Mesendoderm (in vitro differentiated cells): ENCODE measurements at regions not wholly inside any gene's neighbourhood (a gene's known extent, or its start where the extent isn't known, plus 50 kb on each side); places are given as distances from the start of the nearest gene placed in this dataset.
"Not testable (repeated sequence)": the region's sequence is repeated elsewhere in the genome, so short reads cannot be mapped to it uniquely, and the experiment has no call there.

Experiments
- DNase-seq: peaks from one replicate; pipeline ENCODE4 v3.0.0; 2013
- H2AK5ac ChIP-seq: 2 replicates; pipeline ENCODE4 v1.6.1; 2013; ENCODE audit warnings: low read length, inconsistent platforms
- H2BK120ac ChIP-seq: 2 replicates; pipeline ENCODE4 v1.6.1; 2013; ENCODE audit warnings: low read depth, mild to moderate bottlenecking, low read length, moderate library complexity, mixed read lengths
- H2BK15ac ChIP-seq: replicated peaks from 2 replicates; pipeline ENCODE4 v1.6.1; 2013; ENCODE audit warnings: low read depth, mild to moderate bottlenecking, moderate library complexity
- H2BK5ac ChIP-seq: 2 replicates; pipeline ENCODE4 v1.6.1; 2013; ENCODE audit warnings: low read length, inconsistent platforms
- H3K18ac ChIP-seq: 2 replicates; pipeline ENCODE4 v1.6.1; 2013; ENCODE audit warnings: mild to moderate bottlenecking, low read length, mixed read lengths
- H3K23ac ChIP-seq: one replicate; pipeline ENCODE4 v1.6.1; 2013; ENCODE audit warnings: low read length
- H3K27ac ChIP-seq: 2 replicates; pipeline ENCODE4 v1.5.1; 2013; ENCODE audit warnings: low read depth, mild to moderate bottlenecking, inconsistent platforms, low read length, moderate library complexity
- H3K27me3 ChIP-seq: 2 replicates; pipeline ENCODE4 v1.6.1; 2013; ENCODE audit warnings: low read length, control low read depth, mild to moderate bottlenecking, inconsistent platforms; ENCODE audit not compliant: insufficient read depth, poor library complexity
- H3K36me3 ChIP-seq: 2 replicates; pipeline ENCODE4 v1.6.1; 2013; ENCODE audit warnings: low read length, inconsistent platforms; ENCODE audit not compliant: control insufficient read depth, insufficient read depth
- H3K4ac ChIP-seq: one replicate; pipeline ENCODE4 v1.6.1; 2013; ENCODE audit warnings: low read depth, mild to moderate bottlenecking, low read length, moderate library complexity
- H3K4me1 ChIP-seq: 2 replicates; pipeline ENCODE4 v1.6.1; 2013; ENCODE audit warnings: low read depth, low read length, inconsistent platforms; ENCODE audit not compliant: control insufficient read depth
- H3K4me2 ChIP-seq: 2 replicates; pipeline ENCODE4 v1.6.1; 2013; ENCODE audit warnings: low read length
- H3K4me3 ChIP-seq: 2 replicates; pipeline ENCODE4 v1.5.1; 2013; ENCODE audit warnings: mild to moderate bottlenecking, low read length
- H3K56ac ChIP-seq: one replicate; pipeline ENCODE4 v1.6.1; 2013; ENCODE audit warnings: low read length
- H3K79me1 ChIP-seq: 2 replicates; pipeline ENCODE4 v1.6.1; 2013; ENCODE audit warnings: low read length, inconsistent platforms
- H3K79me2 ChIP-seq: 2 replicates; pipeline ENCODE4 v1.6.1; 2013; ENCODE audit warnings: mild to moderate bottlenecking, low read length; ENCODE audit not compliant: control insufficient read depth, insufficient read depth
- H3K9ac ChIP-seq: 2 replicates; pipeline ENCODE4 v1.6.1; 2013; ENCODE audit warnings: low read length, inconsistent platforms
- H4K5ac ChIP-seq: one replicate; pipeline ENCODE4 v1.6.1; 2013; ENCODE audit warnings: low read length
- H4K8ac ChIP-seq: one replicate; pipeline ENCODE4 v1.6.1; 2013; ENCODE audit warnings: low read depth, mild to moderate bottlenecking, control low read depth, low read length, moderate library complexity
- WGBS: extraction: QIAGEN DNeasy Blood & Tissue Kit; methylation state at CpG from one replicate; pipeline ENCODE4 v1.1.7; 2013; ENCODE audit warnings: low lambda C conversion rate, missing lambda C conversion rate; ENCODE audit not compliant: insufficient coverage; ENCODE audit errors: extremely low coverage; 5-methylcytosine and 5-hydroxymethylcytosine counted together

DNA sequence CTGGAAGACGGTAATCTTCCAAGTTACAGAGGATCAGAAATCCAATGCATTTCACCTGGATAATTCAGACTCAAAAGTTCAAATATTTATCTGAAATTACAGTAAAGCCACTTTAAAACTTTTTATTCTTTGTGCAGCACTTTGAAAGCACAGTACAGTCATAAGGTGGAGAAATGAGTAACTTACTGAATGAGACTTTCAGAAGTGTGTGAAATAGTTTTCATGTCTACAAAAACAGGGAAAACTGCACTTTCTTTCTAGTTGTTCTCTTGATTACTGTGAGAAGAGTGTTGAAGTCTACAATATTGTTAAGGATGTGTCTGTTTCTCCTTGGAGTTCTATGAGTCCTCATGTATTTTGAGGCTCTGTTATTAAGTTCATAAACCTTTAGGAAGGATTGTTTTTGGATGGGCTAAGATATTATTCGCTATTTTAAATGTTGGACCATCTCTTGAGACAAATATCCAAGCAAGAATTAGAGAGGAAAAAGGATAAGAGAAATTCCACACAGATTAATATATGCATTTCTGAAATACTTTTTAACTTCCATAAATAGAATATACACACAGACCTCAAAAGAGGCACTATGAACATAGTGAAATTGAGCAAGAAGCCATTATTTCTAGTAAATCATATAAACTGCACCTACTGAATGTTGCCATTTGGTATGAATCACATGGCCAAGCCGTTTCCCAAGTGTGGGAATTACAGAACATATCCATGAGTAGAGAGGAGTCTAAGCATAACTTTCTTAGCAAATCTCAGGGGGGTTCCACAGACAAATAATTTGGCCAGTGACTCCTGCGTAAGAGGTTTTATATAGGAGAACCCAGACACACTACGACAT, 83.6 kb upstream of the PLEKHM1 start:
- Histone ChIP-seq H3K4ac (no peak overlapping the region), H3K27me3 (no peaks in the 10 kb centered on the region), H3K79me1 (peaks cover 21% of the 10 kb centered on the region), H2BK5ac (no peak overlapping the region), H3K18ac (no peak overlapping the region), H3K4me1 (peaks cover 2% of the 10 kb centered on the region), H3K56ac (no peak overlapping the region), H3K4me3 (no peak overlapping the region), H3K36me3 (no peaks in the 10 kb centered on the region), H3K9ac (no peak overlapping the region), H2BK120ac (no peak overlapping the region), H4K8ac (no peak overlapping the region), H3K23ac (no peak overlapping the region), H2AK5ac (no peak overlapping the region), H2BK15ac (no peak overlapping the region), H3K4me2 (no peak overlapping the region), H3K79me2 (peaks cover 36% of the 10 kb centered on the region), H4K5ac (no peak overlapping the region), H3K27ac (no peak overlapping the region)
- no peak for DNase-seq
- WGBS: no CpG with 5 or more reads among the region's 5 CpGs

- Histone ChIP-seq H3K27me3 (no peaks in the 10 kb centered on the region), H3K79me2 (peaks cover 47% of the 10 kb centered on the region), H4K8ac (no peak overlapping the region), H2BK15ac (no peak overlapping the region), H3K18ac (no peak overlapping the region), H2AK5ac (no peak overlapping the region), H4K5ac (no peak overlapping the region), H3K4ac (no peak overlapping the region), H2BK5ac (no peak overlapping the region), H3K23ac (no peak overlapping the region), H3K27ac (no peak overlapping the region), H3K4me3 (no peak overlapping the region), H3K56ac (no peak overlapping the region), H3K9ac (no peak overlapping the region), H3K4me1 (peaks cover 10% of the 10 kb centered on the region), H3K4me2 (no peak overlapping the region), H3K79me1 (peaks cover 30% of the 10 kb centered on the region), H3K36me3 (no peaks in the 10 kb centered on the region), H2BK120ac (no peak overlapping the region)
- WGBS: no CpG with 5 or more reads among the region's 1 CpG
- DNase-seq: no peak
Measured at GRCh38 chr17:45575126-45575885, 84.8 kb upstream of the PLEKHM1 start.

GRCh38 chr17:45576527-45577307, 86.2 kb upstream of the PLEKHM1 start:
- H2BK120ac ChIP-seq, H3K27me3 ChIP-seq, H2AK5ac ChIP-seq, H2BK5ac ChIP-seq, H3K36me3 ChIP-seq, H2BK15ac ChIP-seq, H3K18ac ChIP-seq, H3K4ac ChIP-seq, H3K4me1 ChIP-seq, DNase-seq, H3K56ac ChIP-seq, H3K27ac ChIP-seq, H4K8ac ChIP-seq, H4K5ac ChIP-seq, H3K23ac ChIP-seq, H3K4me3 ChIP-seq, H3K9ac ChIP-seq, H3K4me2 ChIP-seq: not testable (repeated sequence)
- Histone ChIP-seq H3K79me1 (peaks cover 32% of the 10 kb centered on the region), H3K79me2 (peaks cover 52% of the 10 kb centered on the region)
- 60% methylated on average over 1 of the region's 10 CpGs for WGBS

GRCh38 chr17:45577571-45578279, 87.2 kb upstream of the PLEKHM1 start:
- no peaks in the 10 kb centered on the region for H3K36me3 ChIP-seq

More at GRCh38 chr17:45577571-45578279, 87.2 kb upstream of the PLEKHM1 start:
- Histone ChIP-seq H3K9ac (no peak overlapping the region), H4K8ac (no peak overlapping the region), H3K56ac (no peak overlapping the region), H2AK5ac (no peak overlapping the region), H3K27ac (no peak overlapping the region), H3K23ac (no peak overlapping the region), H4K5ac (no peak overlapping the region), H2BK120ac (no peak overlapping the region), H3K4ac (no peak overlapping the region), H3K79me1 (peaks cover 34% of the 10 kb centered on the region), H3K27me3 (no peaks in the 10 kb centered on the region), H2BK5ac (no peak overlapping the region), H2BK15ac (no peak overlapping the region), H3K4me2 (no peak overlapping the region), H3K4me1 (peaks cover 10% of the 10 kb centered on the region), H3K79me2 (peaks cover 61% of the 10 kb centered on the region), H3K4me3 (no peak overlapping the region), H3K18ac (no peak overlapping the region)
- no peak for DNase-seq
- no CpG with 5 or more reads among the region's 6 CpGs for WGBS
